GM21528 (cell line): ENCODE measurements at regions not wholly inside any gene's neighbourhood (a gene's known extent, or its start where the extent isn't known, plus 50 kb on each side); places are given as distances from the start of the nearest gene placed in this dataset.

Experiments
- ATAC-seq: cut with Tn5 transposase; IDR thresholded peaks from one replicate; pipeline ENCODE4 v1.9.1; 2021; ENCODE audit warnings: mild to moderate bottlenecking, moderate library complexity; ENCODE audit not compliant: unreplicated experiment, low FRiP score

DNA sequence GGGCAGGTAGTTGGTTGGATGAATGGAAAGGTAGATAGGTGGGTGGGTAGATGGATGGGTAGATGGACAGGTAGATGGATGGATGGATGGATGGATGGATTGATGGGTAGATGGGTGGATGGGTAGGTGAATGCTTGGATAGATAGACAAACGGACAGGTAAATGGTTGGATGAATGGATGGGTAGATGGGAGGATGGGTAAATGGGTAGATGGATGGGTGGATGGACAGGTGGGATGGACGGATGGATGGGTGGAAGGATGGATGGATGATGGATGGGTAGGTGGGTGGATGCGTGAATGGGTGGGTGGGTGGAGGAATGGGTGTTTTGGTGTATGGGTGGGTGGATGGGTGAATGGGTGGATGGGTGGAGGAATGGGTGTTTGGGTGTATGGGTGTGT is 50.1 kb upstream of the ASAP2 start:
- no peak for ATAC-seq

DNA sequence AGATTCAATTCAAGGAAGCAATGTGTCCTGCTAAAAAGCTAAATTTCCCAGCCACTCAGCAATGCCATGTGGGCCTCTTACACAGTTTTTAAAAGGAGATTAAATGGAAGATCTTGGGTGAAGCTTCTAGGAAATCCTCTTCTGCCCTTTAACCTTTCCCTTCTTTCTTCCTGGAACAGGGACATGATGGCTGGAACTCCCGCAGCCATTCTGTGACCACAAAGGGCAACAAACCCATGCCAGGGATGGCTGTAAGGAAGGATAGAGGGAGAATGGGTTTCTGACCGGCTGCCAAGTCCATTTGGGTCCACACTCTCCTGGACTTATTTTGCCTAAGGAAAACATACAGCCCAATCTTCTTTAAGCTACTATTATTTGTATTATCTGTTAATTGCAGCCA is 52.6 kb upstream of the ASAP2 start:
- no peak for ATAC-seq

DNA sequence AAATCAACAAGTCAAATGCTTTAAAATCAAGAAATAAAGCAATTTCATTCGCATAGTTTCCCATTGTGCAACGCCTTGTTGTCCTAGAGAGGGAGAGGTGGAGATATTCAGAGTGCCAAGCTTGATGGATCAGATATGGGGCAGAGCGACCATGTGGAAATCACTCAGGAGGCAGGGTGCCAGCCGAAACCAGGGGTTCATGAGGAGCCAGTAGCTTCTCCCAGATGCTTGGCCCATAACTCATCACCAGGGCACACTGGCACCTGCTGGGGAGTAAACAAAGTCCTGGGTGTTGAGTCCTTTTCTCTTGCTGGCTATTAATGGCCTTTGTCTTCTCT is 53.0 kb upstream of the ASAP2 start:
- no peak for ATAC-seq

DNA sequence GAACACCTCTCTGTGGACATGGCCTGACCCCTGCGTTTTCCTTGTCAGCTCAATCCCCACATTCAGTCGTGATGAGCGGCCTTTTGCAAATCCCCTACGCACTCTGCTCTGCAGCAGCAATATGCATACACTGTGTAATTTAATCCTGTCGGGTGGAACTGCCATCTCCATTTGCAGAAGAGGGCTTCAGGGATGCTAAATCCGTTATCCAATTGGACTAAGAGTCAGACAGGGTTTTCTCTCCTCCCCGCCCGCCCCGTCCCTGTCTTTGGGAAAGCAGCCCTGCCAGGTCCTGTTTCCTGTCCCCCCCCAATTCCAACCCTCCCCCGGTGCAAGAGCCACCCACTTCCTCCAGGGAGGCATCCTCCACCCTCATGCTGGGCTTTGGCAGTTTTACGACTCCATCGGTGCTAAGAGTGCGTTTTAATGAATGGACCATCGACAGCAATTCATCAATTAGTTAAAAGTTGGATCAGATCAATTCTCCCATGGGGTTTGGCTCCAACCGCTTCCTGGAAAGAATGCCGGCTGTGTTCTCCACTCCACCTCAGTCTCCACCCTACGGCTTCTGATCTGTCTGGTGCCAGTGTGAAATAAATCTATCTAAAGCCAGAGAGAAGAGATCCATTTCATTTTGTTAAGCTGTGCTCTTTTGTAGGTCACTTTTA is 53.5 kb upstream of the ASAP2 start:
- no peak for ATAC-seq

DNA sequence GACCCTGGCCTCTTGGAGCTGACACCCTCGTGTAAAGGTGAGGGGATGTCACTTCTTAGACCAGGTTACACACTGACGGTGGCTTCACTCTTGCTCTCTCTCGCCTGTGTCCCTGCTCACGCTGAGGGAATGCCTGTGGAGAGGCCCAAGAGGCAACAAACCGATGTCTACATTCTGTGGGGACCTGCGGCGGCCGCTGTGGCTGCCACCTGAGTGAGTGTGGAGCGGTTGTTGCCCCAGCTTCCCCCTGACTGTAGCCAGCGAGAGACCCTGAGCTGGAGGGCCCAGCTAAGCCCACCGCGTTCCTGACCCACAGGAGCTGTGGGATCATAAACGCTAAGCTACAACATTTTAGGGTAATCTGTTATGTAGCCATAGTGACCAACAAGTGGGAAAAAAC is 55.7 kb upstream of the ASAP2 start:
- ATAC-seq: no peak

DNA sequence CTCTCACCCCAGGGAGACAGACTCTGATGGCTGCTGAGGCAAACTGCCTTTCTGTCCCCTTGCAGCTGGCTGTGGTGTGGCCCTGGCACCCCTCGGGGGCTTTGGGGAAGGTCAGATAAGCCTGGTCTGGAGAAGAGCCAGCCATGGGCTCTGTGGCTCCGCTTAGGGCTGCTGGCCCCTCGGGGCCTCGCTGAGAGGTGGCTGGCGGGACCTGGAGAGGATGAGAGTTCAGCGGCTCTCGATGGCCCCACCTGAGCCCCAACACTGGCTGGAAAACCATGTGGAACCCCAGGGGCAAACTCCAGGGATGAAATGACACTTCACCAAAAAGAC is 56.1 kb upstream of the ASAP2 start:
- no peak for ATAC-seq

DNA sequence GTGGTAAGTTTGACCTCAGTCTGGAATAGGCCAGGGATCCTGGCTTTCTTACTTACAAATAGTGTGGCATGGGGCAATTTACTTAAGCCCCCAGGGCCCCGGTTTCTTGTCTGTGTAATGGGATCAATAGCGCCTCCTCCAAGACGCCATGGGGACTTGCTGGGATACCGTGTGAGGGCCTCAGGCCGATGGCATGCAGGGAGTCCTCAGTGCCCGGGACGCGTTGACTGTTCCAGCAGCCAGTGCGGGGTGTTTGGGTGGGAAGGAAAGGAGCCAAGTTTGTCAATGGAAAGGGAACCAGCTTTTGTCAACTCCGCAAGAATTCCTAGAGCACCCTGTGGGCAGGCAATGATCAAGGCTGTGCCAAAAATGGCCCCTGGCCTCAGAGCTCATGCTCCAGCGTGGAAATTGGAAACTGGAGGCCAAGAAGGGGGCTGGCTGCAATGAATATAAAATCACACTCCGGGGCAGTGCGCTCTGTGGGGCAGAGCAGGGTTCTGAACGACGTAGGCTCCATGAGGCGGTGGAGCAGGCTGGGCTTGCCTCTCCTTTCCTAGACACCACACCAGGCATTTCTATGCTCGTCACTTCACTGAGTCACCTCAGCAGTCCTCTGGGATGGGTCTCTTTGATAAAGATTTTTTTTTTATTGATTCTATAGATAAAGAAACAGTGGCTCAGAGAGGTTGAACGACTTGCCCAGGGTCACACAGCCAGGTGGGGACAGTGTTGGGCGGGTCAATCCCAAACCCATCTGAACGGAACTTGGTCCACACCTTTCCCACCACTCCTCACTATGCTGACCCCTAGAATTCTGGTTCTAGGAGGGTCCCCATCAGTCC is 56.7 kb upstream of the ASAP2 start:
- ATAC-seq: no peak

DNA sequence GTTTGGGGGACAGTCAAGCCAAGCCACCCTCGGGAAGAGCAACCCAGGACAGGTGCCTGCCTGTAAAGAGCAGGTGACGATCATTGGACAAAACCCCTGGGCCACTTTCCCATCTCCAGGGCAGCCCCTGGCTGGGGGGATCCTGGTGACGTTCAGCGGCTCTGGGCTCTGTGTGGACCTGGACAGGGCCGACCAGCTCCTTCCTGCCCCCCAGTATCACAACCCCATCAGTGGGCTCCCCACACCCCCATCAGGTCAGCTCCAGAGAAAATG is 57.3 kb upstream of the ASAP2 start:
- no peak for ATAC-seq

DNA sequence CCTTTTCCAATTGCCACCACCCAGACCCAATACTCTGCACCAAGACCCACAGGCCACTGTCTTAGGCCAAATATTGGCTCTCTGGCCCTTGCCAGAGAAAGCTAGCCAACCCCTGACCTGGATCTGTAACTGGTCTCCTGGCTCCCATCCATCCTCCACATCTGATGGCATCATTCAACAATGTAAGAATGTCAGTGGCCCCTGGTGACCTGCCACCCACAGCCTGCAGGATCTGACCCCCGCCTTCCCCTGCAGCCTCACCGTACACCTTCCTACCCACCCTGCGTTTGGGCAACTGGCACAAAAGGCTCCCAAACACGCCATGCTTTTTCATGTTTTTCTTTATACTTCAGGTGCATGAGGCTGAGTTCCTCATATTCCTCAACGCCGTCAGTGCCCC is 60.0 kb upstream of the ASAP2 start:
- ATAC-seq: no peak

DNA sequence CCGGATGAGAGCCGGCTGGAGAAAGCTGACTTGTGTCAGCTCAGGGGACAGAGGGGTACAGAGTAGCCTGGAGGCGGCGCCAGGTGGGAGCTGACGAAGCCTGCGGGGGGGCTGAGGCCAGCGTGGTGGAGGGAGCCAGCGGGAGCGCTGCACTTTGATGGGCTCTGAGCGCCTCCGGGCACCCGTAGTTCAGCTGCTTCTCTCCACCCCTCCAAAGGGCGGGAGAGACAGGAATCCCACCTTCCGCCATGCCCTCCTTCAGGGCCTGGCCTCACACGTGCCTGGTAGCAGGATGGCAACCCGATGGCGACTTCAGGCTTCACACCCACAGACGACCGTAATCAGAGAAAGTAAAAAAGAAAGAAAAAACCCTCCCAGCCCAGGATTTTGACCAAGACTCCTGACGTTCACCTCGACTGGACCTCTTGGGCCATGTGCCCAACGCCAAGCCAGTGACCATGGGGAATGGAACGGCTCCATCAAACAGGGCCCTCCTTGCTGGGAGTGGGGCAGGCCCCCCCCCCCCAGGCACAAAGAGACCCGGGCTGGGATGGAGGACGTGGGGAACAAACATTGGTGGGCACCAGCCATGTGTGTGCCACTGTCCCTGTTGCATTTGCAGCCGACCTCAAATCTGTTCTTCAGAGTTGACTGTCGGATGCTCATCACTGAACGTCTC is 60.7 kb upstream of the ASAP2 start:
- no peak for ATAC-seq

DNA sequence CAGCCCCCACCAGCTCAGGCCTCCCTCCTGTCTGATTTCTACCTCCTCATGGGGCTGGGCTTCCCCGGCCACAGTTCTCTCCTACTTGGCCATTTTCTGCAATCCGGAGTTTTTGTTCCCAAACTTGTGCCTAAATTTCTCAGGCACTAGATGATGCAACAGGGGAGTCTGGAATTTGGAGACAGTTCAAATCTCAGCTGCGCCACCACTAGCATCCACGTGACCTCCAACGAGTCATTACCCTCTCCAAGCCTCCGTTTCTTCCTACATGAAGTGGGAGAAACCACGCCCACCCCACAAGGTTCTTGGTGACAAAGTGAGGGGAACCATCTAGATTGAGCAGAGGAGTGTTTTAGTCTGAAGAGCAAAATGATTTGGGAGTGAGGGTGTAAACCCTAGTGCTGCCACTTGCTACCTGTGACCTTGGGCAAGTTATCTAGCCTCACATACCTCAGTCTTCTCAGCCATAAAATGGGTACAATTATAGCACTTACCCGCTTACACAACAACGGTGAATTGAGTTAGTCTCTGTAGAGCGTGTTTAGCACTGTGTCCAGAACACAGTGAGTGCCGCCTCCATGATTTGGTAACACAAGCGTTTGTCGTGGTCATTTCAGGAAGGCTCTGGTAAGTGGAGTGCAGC is 61.4 kb upstream of the ASAP2 start:
- ATAC-seq: no peak

DNA sequence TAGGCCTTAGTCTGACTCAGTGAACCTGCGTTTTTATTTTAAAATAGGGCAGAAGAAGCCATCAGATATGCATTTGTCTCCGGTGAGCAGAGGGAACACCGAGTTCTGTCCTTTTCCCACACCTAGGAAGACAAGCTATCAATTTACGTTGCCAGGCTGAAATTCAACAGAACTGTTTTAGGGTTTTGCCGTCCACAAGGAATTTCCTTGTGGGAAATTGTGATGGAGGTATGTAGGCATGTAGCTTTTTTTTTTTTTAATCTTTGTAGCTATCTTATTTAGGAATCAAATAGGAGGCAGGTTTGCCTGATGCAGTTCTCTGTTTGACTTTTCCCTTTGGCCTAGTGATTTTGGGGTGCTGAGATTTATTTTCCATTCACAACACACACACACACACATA is 62.0 kb upstream of the ASAP2 start:
- ATAC-seq: no peak

DNA sequence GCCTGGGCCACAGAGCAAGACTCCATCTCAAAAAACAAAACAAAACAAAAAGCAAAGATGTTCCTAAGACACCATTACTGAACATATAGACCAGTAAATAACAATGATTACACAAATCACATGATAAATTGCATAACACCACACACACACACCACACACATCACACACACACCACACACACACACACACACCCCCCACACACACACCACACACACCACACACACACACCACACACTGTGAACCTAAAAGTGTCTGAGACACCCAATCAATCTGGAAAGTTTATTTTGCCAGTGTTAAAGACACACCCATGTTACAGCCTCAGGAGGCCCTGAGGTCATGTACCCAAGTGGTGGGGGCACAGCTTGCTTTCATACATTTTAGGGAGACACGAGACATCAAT is 62.6 kb upstream of the ASAP2 start:
- ATAC-seq: no peak

DNA sequence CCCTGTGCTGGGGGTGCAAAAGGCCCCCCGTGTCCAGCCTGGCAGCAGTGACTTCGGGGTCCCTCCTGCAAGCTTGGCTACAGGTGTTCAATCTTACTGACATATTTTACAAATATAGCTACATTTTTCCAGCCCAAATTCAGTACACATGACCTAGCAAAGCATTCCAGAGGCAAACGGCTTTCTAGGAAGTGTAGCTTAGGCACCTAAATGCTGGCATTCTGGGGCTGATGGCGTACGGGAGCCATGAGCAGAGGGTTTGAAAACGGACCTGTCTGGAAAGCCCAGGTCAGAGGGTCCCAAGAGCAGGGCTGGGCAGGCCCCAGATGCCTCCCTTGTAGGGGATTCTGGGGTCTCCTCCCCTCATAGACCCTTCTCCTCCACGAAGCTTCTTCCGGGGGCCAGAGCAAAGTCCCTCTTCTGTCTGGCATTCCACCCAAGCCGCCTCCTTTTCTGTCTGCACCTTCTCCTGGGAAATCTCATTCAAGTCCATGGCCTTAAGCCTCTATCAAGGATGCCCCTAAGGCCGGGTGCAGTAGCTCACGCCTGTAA is 63.3 kb upstream of the ASAP2 start:
- no peak for ATAC-seq

DNA sequence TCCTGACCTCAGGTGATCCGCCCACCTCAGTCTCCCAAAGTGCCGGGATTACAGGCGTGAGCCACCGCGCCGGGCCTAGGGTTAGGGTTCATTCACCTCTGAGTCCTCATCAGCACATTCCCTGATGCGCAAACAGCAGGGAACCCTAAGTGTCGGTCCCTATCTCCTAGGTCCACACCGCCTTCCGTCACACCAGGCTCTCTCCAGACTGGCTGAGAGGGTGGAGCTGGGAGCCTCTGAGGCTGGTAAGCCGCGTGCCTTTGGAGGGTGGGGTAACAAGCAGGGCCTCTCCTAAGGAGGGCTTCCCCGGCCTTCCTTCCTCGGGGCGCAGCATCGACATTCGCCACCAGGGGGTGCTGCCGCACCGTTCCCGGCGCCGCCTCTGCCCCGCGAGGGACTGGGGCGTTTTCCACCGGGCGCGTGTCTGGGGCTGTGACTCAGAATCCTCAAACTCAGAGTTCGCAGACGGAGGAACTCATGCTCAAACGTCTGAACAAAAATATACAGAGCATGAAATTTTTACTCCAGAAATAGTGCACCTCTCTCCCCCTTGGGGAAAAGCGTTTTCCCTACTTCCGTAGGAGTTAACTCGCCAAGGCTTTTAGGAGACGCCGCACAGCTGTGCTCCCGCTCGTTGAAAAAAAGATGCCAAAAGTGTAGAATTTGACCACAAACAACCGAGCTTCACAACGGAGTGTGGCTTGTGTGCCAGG is 63.9 kb upstream of the ASAP2 start:
- peak; percentile 80 for ATAC-seq

DNA sequence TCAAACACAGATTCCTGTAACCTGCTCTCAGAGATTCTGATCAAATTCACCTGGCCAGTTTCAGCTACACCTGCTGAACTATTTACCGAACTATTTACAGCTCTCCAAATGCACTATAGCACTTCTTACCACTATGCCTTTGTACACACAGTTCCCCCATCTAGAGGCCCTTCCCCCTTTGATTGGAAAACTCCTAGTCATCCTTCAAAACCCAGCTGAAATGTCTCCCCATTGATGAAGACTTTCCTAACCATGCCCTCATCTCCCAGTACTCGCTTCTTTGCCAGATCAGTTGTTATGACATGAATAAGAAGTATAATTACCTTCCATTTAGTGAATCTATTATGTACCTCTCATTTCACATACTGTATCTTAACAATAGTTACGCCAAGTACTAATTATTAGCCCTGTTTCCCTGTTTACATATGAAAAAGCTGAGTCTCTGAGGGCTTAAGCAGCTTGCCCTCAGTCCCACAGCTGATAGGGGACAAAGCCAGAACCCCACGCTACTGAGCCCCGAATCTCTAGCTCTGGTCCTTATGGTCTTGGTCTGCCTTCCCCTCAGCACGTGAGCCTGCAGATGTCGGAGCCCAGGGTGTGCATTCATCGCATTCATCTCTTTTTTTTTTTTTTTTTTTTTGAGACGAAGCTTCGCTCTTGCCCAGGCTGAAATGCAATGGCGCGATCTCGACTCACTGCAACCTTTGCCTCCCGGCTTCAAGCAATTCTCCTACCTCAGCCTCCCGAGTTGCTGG is 64.7 kb upstream of the ASAP2 start:
- ATAC-seq: no peak

DNA sequence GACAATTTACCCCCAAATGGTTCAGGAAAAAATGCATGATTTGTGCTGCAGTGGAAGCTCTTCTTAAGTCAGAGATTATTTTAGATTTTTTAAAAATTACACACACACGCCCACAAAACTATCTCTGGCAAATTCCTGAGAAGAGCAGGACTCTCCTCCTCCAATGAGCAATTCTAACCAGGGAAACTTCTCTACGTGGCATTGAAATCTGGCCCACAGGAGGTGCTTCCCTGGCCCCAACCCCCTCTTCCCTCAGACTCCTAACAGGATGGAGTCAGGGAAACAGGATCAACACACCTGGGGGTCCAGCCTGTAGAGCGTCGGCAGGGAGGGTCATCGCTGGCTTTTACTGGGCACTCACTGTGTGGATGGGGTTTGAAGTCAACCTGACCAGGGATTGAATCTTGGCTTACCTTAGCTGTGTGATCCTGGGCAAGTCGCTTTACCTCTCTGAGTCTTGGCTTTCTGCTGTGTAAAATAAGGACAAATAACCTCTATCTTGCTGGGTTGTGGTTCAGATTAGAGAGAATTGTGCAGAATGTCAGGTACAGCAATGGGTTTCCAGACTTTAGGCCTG is 65.4 kb upstream of the ASAP2 start:
- ATAC-seq: no peak

DNA sequence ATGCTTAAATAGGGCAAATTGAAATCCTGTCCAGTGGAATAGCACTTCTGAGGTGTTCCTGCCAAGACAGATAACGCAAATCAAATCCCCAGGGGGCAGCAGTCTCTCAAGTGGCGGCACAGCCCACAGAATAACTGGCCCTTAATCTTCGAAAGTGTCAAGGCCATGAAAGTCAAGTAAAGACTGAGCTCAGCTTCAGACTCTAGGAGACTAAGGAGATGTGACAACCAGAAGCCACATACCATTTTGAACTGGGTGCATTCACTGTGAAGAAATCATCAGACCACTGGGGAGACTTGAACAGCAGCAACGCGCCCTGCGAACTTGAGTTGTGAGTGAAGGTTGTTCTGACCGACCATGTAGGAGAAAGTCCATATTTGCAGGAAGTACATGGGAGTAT is 66.0 kb upstream of the ASAP2 start:
- ATAC-seq: no peak

DNA sequence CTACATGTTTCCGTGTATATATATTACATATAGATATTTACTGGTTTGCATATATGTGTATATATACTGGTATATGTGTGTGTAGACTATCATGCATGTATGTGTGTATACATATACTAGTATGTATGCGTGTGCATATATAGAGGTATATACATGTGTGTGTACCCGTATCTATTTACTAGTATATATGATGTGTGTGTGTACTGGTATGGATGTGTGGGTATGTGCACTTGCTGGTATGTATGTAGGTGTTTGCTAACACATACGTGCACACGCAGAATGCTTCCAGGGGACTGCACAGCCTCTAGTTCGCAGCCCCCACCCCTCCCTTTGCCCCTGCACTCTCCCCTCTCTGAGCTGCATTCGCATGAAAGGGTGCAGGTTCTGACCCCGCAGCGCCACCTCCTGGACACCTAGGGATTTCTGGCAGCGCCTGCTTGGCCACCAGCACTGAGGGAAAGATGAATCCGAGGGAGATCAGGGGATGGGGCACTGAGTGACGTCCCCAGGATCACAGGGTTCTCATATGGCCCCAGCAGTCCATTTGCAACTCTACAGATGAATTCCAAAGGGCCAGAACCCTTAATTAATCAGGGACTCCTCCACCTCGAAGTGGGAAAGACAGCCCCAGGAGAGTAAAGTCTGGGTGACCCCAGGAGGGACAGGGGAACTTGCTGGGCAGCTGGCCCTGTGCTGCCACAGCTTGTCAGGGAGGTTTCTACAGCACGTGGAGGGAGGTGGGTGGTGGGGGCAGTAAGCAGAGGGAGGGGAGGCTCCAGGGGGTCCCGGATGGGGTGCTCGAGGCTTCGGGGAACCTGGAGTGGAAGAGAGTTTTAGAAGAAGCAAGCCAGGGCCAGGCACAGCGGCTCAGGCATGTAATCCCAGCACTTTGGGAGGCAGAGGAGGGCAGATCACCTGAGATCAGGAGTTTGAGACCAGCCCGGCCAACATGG is 66.8 kb upstream of the ASAP2 start:
- ATAC-seq: no peak
